ENCODE measurements at regions not wholly inside any gene's neighbourhood (a gene's known extent, or its start where the extent isn't known, plus 50 kb on each side); places are given as distances from the start of the nearest gene placed in this dataset.

GRCh38 chr12:124648710-124649384 is 81.4 kb upstream of the NCOR2 start:
- TF ChIP-seq PHF8 (IDR thresholded peaks at IDR 0.05; ENCODE audit: borderline replicate concordance, low read depth) (no peak), CTCF (IDR thresholded peaks at IDR 0.05) (no peak), BCL3 (IDR thresholded peaks at IDR 0.05) (no peak), HOXA7 (CRISPR knock-in tag; IDR thresholded peaks at IDR 0.05) (no peak), POLR2A (IDR thresholded peaks at IDR 0.05; ENCODE audit: low read length) (no peak), ESRRA (IDR thresholded peaks at IDR 0.05; ENCODE audit: borderline replicate concordance, low read length) (no peak), JUN (IDR thresholded peaks at IDR 0.05) (no peak), FOSB (CRISPR knock-in tag; IDR thresholded peaks at IDR 0.05) (no peak), TP53 (CRISPR knock-in tag; IDR thresholded peaks at IDR 0.05) (no peak)

Measured in A549 (cell line).